ENCODE measurements at regions not wholly inside any gene's neighbourhood (a gene's known extent, or its start where the extent isn't known, plus 50 kb on each side); places are given as distances from the start of the nearest gene placed in this dataset.

DNA sequence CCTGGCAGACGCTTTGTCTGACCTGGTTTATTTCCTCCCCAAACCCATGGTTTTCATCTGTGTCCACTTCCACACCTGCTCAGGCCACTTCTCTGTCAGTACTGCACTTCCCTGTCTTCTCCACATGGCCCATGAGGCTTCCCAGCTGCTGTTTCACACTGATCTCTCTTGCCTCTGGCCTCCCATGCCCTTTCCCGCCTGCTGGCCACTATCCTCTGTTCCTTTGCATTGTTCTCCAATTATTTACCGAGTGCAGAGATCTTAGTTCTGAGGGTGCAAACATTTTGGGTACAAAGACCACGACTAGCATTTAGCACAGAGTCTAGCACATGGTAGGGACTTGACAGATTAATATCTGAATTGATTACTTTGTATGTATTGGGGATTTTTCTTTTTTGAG, 174.8 kb upstream of the NPY2R start:
- TF ChIP-seq, protein P1, sequence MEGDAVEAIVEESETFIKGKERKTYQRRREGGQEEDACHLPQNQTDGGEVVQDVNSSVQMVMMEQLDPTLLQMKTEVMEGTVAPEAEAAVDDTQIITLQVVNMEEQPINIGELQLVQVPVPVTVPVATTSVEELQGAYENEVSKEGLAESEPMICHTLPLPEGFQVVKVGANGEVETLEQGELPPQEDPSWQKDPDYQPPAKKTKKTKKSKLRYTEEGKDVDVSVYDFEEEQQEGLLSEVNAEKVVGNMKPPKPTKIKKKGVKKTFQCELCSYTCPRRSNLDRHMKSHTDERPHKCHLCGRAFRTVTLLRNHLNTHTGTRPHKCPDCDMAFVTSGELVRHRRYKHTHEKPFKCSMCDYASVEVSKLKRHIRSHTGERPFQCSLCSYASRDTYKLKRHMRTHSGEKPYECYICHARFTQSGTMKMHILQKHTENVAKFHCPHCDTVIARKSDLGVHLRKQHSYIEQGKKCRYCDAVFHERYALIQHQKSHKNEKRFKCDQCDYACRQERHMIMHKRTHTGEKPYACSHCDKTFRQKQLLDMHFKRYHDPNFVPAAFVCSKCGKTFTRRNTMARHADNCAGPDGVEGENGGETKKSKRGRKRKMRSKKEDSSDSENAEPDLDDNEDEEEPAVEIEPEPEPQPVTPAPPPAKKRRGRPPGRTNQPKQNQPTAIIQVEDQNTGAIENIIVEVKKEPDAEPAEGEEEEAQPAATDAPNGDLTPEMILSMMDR (IDR thresholded peaks at IDR 0.05), result no peak
- no peak for TF ChIP-seq EP300 (IDR thresholded peaks at IDR 0.05)
